ENCODE measurements at regions not wholly inside any gene's neighbourhood (a gene's known extent, or its start where the extent isn't known, plus 50 kb on each side); places are given as distances from the start of the nearest gene placed in this dataset.

- H3K27me3 ChIP-seq (replicated peaks; ENCODE audit: control insufficient read depth, insufficient read depth, low read length): no peaks in the 10 kb centered on the region
- DNase-seq (ENCODE audit: extremely low read depth, insufficient read length): no peak
- no peak overlapping the region for H3K4me3 ChIP-seq (replicated peaks; ENCODE audit: low read depth, low read length)
- no peak for TF ChIP-seq CTCF (IDR thresholded peaks at IDR 0.05; ENCODE audit: insufficient read depth, low read length, poor library complexity, severe bottlenecking)
- no peaks in the 10 kb centered on the region for H3K36me3 ChIP-seq (ENCODE audit: control insufficient read depth, insufficient read depth, low read length)
These were observed 630.3 kb downstream of the AMY1C start for GRCh38 chr1:104380003-104380402.

- H3K36me3 ChIP-seq (ENCODE audit: control insufficient read depth, insufficient read depth, low read length): no peaks in the 10 kb centered on the region
- H3K27me3 ChIP-seq (replicated peaks; ENCODE audit: control insufficient read depth, insufficient read depth, low read length): no peaks in the 10 kb centered on the region
- TF ChIP-seq CTCF (IDR thresholded peaks at IDR 0.05; ENCODE audit: insufficient read depth, low read length, poor library complexity, severe bottlenecking): no peak
- no peak overlapping the region for H3K4me3 ChIP-seq (replicated peaks; ENCODE audit: low read depth, low read length)
- DNase-seq (ENCODE audit: extremely low read depth, insufficient read length): no peak
These were observed 638.2 kb downstream of the AMY1C start for GRCh38 chr1:104387716-104388508.

- Histone ChIP-seq H3K36me3 (ENCODE audit: control insufficient read depth, insufficient read depth, low read length) (no peaks in the 10 kb centered on the region), H3K4me3 (replicated peaks; ENCODE audit: low read depth, low read length) (no peak overlapping the region), H3K27me3 (replicated peaks; ENCODE audit: control insufficient read depth, insufficient read depth, low read length) (no peaks in the 10 kb centered on the region)
- no peak for DNase-seq (ENCODE audit: extremely low read depth, insufficient read length)
- no peak for TF ChIP-seq CTCF (IDR thresholded peaks at IDR 0.05; ENCODE audit: insufficient read depth, low read length, poor library complexity, severe bottlenecking)
These were observed 642.9 kb downstream of the AMY1C start for GRCh38 chr1:104392552-104392951.

GRCh38 chr1:104402178-104402577 is 652.5 kb downstream of the AMY1C start:
- TF ChIP-seq CTCF (IDR thresholded peaks at IDR 0.05; ENCODE audit: insufficient read depth, low read length, poor library complexity, severe bottlenecking): no peak
- H3K36me3 ChIP-seq (ENCODE audit: control insufficient read depth, insufficient read depth, low read length): no peaks in the 10 kb centered on the region
- H3K27me3 ChIP-seq (replicated peaks; ENCODE audit: control insufficient read depth, insufficient read depth, low read length): no peaks in the 10 kb centered on the region
- H3K4me3 ChIP-seq (replicated peaks; ENCODE audit: low read depth, low read length): no peak overlapping the region
- DNase-seq (ENCODE audit: extremely low read depth, insufficient read length): no peak

- Histone ChIP-seq H3K27me3 (replicated peaks; ENCODE audit: control insufficient read depth, insufficient read depth, low read length) (no peaks in the 10 kb centered on the region), H3K4me3 (replicated peaks; ENCODE audit: low read depth, low read length) (no peak overlapping the region), H3K36me3 (ENCODE audit: control insufficient read depth, insufficient read depth, low read length) (no peaks in the 10 kb centered on the region)
- no peak for TF ChIP-seq CTCF (IDR thresholded peaks at IDR 0.05; ENCODE audit: insufficient read depth, low read length, poor library complexity, severe bottlenecking)
- no peak for DNase-seq (ENCODE audit: extremely low read depth, insufficient read length)
These were observed 654.2 kb downstream of the AMY1C start for GRCh38 chr1:104403883-104404282.
